ENCODE measurements at regions not wholly inside any gene's neighbourhood (a gene's known extent, or its start where the extent isn't known, plus 50 kb on each side); places are given as distances from the start of the nearest gene placed in this dataset.
A peak's percentile ranks its signal among the peaks of the same experiment; 100 is the strongest.

- no peaks in the 10 kb centered on the region for H3K9me3 ChIP-seq (ENCODE audit: control insufficient read depth, low read length)
- H3K9ac ChIP-seq (ENCODE audit: low read length), result no peak overlapping the region
- H3K4me1 ChIP-seq (ENCODE audit: control insufficient read depth, insufficient read depth, low read depth, low read length), result no peaks in the 10 kb centered on the region
- no peak overlapping the region for H2BK120ac ChIP-seq (ENCODE audit: low read depth, low read length)
- H3K4me3 ChIP-seq (ENCODE audit: insufficient read depth in 1 of 2, low read depth in 1 of 2, low read length in 2 of 2), result no peak overlapping the region
- no peak overlapping the region for H2BK15ac ChIP-seq (ENCODE audit: low read depth, poor library complexity, severe bottlenecking)
- no peak overlapping the region for H3K18ac ChIP-seq (ENCODE audit: low read depth in 1 of 2, low read length in 2 of 2)
- 79% methylated on average over 9 of the region's 16 CpGs for WGBS
- no peak overlapping the region for H3K23ac ChIP-seq (ENCODE audit: low read length in 2 of 2)
- H2BK12ac ChIP-seq (ENCODE audit: low read length in 2 of 2), result no peak overlapping the region
- H4K8ac ChIP-seq (ENCODE audit: low read length), result no peak overlapping the region
- no peaks in the 10 kb centered on the region for H3K36me3 ChIP-seq (ENCODE audit: control insufficient read depth in 1 of 2, insufficient read depth in 2 of 2, low read depth in 1 of 2, low read length in 2 of 2)
- H3K4ac ChIP-seq (ENCODE audit: low read depth in 1 of 2, low read length in 2 of 2), result no peak overlapping the region
- no peak overlapping the region for H2AFZ ChIP-seq (ENCODE audit: low read depth, low read length)
- H2BK5ac ChIP-seq (ENCODE audit: low read depth, low read length, poor library complexity, severe bottlenecking), result no peak overlapping the region
- peaks cover 0 to 8% of the 10 kb centered on the region in 2 experiments for H3K27me3 ChIP-seq (ENCODE audit: control insufficient read depth in 1 of 2, insufficient read depth in 1 of 2, low read length in 2 of 2)
- no peak for DNase-seq
- no peak overlapping the region for H3K14ac ChIP-seq (ENCODE audit: low read length in 2 of 2)
- H2AK5ac ChIP-seq (ENCODE audit: low read length, severe bottlenecking), result no peak overlapping the region
- no peak overlapping the region for H3K4me2 ChIP-seq (ENCODE audit: low read length, poor library complexity, severe bottlenecking)
- no peaks in the 10 kb centered on the region for H3K79me1 ChIP-seq (replicated peaks; ENCODE audit: low read length, poor library complexity, severe bottlenecking)
- H4K91ac ChIP-seq (ENCODE audit: low read length), result no peak overlapping the region
- no peak overlapping the region for H3K27ac ChIP-seq (ENCODE audit: low read length, poor library complexity, severe bottlenecking)
Measured at GRCh38 chr6:167402195-167402686, 77.4 kb downstream of the TTLL2 start.

GRCh38 chr6:167403427-167403826 lies 78.5 kb downstream of the TTLL2 start:
- H3K14ac ChIP-seq (ENCODE audit: low read length in 2 of 2), result no peak overlapping the region
- no peaks in the 10 kb centered on the region for H3K9me3 ChIP-seq (ENCODE audit: control insufficient read depth, low read length)
- no peak for DNase-seq
- 86% methylated on average over 3 of the region's 4 CpGs for WGBS
- no peak overlapping the region for H4K8ac ChIP-seq (ENCODE audit: low read length)
- no peak overlapping the region for H3K4me2 ChIP-seq (ENCODE audit: low read length, poor library complexity, severe bottlenecking)
- no peak overlapping the region for H3K23ac ChIP-seq (ENCODE audit: low read length in 2 of 2)
- H3K4ac ChIP-seq (ENCODE audit: low read depth in 1 of 2, low read length in 2 of 2), result no peak overlapping the region
- no peak overlapping the region for H3K9ac ChIP-seq (ENCODE audit: low read length)
- H3K18ac ChIP-seq (ENCODE audit: low read depth in 1 of 2, low read length in 2 of 2), result no peak overlapping the region
- no peak overlapping the region for H3K27ac ChIP-seq (ENCODE audit: low read length, poor library complexity, severe bottlenecking)
- no peak overlapping the region for H2BK120ac ChIP-seq (ENCODE audit: low read depth, low read length)
- no peak overlapping the region for H2BK12ac ChIP-seq (ENCODE audit: low read length in 2 of 2)
- no peak overlapping the region for H2AFZ ChIP-seq (ENCODE audit: low read depth, low read length)
- no peaks in the 10 kb centered on the region for H3K4me1 ChIP-seq (ENCODE audit: control insufficient read depth, insufficient read depth, low read depth, low read length)
- H2AK5ac ChIP-seq (ENCODE audit: low read length, severe bottlenecking), result no peak overlapping the region
- H3K27me3 ChIP-seq (ENCODE audit: control insufficient read depth in 1 of 2, insufficient read depth in 1 of 2, low read length in 2 of 2), result peaks cover 0 to 11% of the 10 kb centered on the region in 2 experiments
- H4K91ac ChIP-seq (ENCODE audit: low read length), result no peak overlapping the region
- H3K4me3 ChIP-seq (ENCODE audit: insufficient read depth in 1 of 2, low read depth in 1 of 2, low read length in 2 of 2), result no peak overlapping the region
- no peak overlapping the region for H2BK15ac ChIP-seq (ENCODE audit: low read depth, poor library complexity, severe bottlenecking)
- H3K79me1 ChIP-seq (replicated peaks; ENCODE audit: low read length, poor library complexity, severe bottlenecking), result no peaks in the 10 kb centered on the region
- no peaks in the 10 kb centered on the region for H3K36me3 ChIP-seq (ENCODE audit: control insufficient read depth in 1 of 2, insufficient read depth in 2 of 2, low read depth in 1 of 2, low read length in 2 of 2)
- H2BK5ac ChIP-seq (ENCODE audit: low read depth, low read length, poor library complexity, severe bottlenecking), result no peak overlapping the region

DNA sequence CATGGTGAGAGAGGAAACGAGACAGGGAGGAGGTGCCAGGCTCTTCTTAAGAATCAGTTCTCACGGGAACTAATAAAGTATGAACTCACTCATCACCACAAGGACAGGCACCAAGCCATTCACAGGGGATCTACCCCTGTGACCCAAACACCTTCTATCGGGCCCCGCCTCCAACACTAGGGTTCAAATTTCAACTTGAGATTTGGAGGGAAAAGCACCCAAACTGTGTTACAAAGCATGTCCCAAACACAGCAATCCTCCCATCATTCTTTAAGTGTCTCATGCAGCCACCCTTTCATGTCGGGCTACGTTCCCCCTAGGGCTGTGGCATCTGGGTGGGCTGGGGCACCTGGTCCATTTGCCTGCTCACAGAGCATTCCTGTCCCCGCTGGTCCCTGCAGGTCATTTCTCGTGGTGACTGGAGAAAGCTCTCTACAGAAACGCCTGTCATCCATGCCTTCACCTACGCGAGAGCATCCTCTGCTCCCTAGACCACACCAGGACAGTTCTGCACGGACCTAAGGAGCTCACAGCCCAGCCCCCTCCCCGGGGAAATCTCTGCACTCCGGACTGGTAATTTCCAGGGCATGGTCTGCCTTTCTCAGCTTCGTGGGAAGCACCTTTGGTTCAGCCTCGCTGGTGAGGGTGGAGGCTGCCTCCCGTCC lies 79.6 kb downstream of the TTLL2 start:
- no peak overlapping the region for H3K23ac ChIP-seq (ENCODE audit: low read length in 2 of 2)
- 81% methylated on average over 17 of the region's 17 CpGs for WGBS
- H2BK120ac ChIP-seq (ENCODE audit: low read depth, low read length), result no peak overlapping the region

GRCh38 chr6:167405778-167406532 lies 81.1 kb downstream of the TTLL2 start:
- no peaks in the 10 kb centered on the region for H3K4me1 ChIP-seq (ENCODE audit: control insufficient read depth, insufficient read depth, low read depth, low read length)
- peak overlapping the region; percentile 22 for H4K91ac ChIP-seq (ENCODE audit: low read length)
- no peak overlapping the region for H3K27ac ChIP-seq (ENCODE audit: low read length, poor library complexity, severe bottlenecking)
- no peak overlapping the region for H3K4me2 ChIP-seq (ENCODE audit: low read length, poor library complexity, severe bottlenecking)
- no peak overlapping the region for H2AK5ac ChIP-seq (ENCODE audit: low read length, severe bottlenecking)
- H3K9ac ChIP-seq (ENCODE audit: low read length), result no peak overlapping the region
- H3K14ac ChIP-seq (ENCODE audit: low read length in 2 of 2), result no peak overlapping the region
- no peak overlapping the region for H2BK12ac ChIP-seq (ENCODE audit: low read length in 2 of 2)
- no peaks in the 10 kb centered on the region for H3K9me3 ChIP-seq (ENCODE audit: control insufficient read depth, low read length)
- no peak overlapping the region for H2BK5ac ChIP-seq (ENCODE audit: low read depth, low read length, poor library complexity, severe bottlenecking)
- no peaks in the 10 kb centered on the region for H3K36me3 ChIP-seq (ENCODE audit: control insufficient read depth in 1 of 2, insufficient read depth in 2 of 2, low read depth in 1 of 2, low read length in 2 of 2)
- H3K18ac ChIP-seq (ENCODE audit: low read depth in 1 of 2, low read length in 2 of 2), result no peak overlapping the region
- H3K4me3 ChIP-seq (ENCODE audit: insufficient read depth in 1 of 2, low read depth in 1 of 2, low read length in 2 of 2), result no peak overlapping the region
- H2AFZ ChIP-seq (ENCODE audit: low read depth, low read length), result no peak overlapping the region
- H4K8ac ChIP-seq (ENCODE audit: low read length), result no peak overlapping the region
- no peak overlapping the region for H2BK120ac ChIP-seq (ENCODE audit: low read depth, low read length)
- H3K4ac ChIP-seq (ENCODE audit: low read depth in 1 of 2, low read length in 2 of 2), result no peak overlapping the region
- WGBS, result 82% methylated on average over 14 of the region's 14 CpGs
- no peaks in the 10 kb centered on the region for H3K79me1 ChIP-seq (replicated peaks; ENCODE audit: low read length, poor library complexity, severe bottlenecking)
- no peak overlapping the region for H2BK15ac ChIP-seq (ENCODE audit: low read depth, poor library complexity, severe bottlenecking)
- no peak for DNase-seq
- peaks cover 0 to 5% of the 10 kb centered on the region in 2 experiments for H3K27me3 ChIP-seq (ENCODE audit: control insufficient read depth in 1 of 2, insufficient read depth in 1 of 2, low read length in 2 of 2)
- H3K23ac ChIP-seq (ENCODE audit: low read length in 2 of 2), result no peak overlapping the region

More for the DNA sequence above, 79.6 kb downstream of the TTLL2 start:
- H3K4me1 ChIP-seq (ENCODE audit: control insufficient read depth, insufficient read depth, low read depth, low read length), result no peaks in the 10 kb centered on the region
- no peak overlapping the region for H2BK5ac ChIP-seq (ENCODE audit: low read depth, low read length, poor library complexity, severe bottlenecking)
- H2AK5ac ChIP-seq (ENCODE audit: low read length, severe bottlenecking), result no peak overlapping the region
- H3K79me1 ChIP-seq (replicated peaks; ENCODE audit: low read length, poor library complexity, severe bottlenecking), result no peaks in the 10 kb centered on the region
- no peaks in the 10 kb centered on the region for H3K9me3 ChIP-seq (ENCODE audit: control insufficient read depth, low read length)
- H3K27me3 ChIP-seq (ENCODE audit: control insufficient read depth in 1 of 2, insufficient read depth in 1 of 2, low read length in 2 of 2), result peaks cover 0 to 11% of the 10 kb centered on the region in 2 experiments
- H2BK12ac ChIP-seq (ENCODE audit: low read length in 2 of 2), result no peak overlapping the region
- H3K18ac ChIP-seq (ENCODE audit: low read depth in 1 of 2, low read length in 2 of 2), result no peak overlapping the region
- no peak overlapping the region for H3K14ac ChIP-seq (ENCODE audit: low read length in 2 of 2)
- H3K9ac ChIP-seq (ENCODE audit: low read length), result no peak overlapping the region
- no peak overlapping the region for H2BK15ac ChIP-seq (ENCODE audit: low read depth, poor library complexity, severe bottlenecking)
- no peak for DNase-seq
- no peak overlapping the region for H2AFZ ChIP-seq (ENCODE audit: low read depth, low read length)
- no peak overlapping the region for H4K91ac ChIP-seq (ENCODE audit: low read length)
- no peak overlapping the region for H3K4ac ChIP-seq (ENCODE audit: low read depth in 1 of 2, low read length in 2 of 2)
- no peak overlapping the region for H3K27ac ChIP-seq (ENCODE audit: low read length, poor library complexity, severe bottlenecking)
- no peak overlapping the region for H3K4me2 ChIP-seq (ENCODE audit: low read length, poor library complexity, severe bottlenecking)
- H3K4me3 ChIP-seq (ENCODE audit: insufficient read depth in 1 of 2, low read depth in 1 of 2, low read length in 2 of 2), result no peak overlapping the region
- H3K36me3 ChIP-seq (ENCODE audit: control insufficient read depth in 1 of 2, insufficient read depth in 2 of 2, low read depth in 1 of 2, low read length in 2 of 2), result no peaks in the 10 kb centered on the region
- H4K8ac ChIP-seq (ENCODE audit: low read length), result no peak overlapping the region

Data from mesenchymal stem cell (in vitro differentiated cells and primary cell).